ENCODE measurements at regions not wholly inside any gene's neighbourhood (a gene's known extent, or its start where the extent isn't known, plus 50 kb on each side); places are given as distances from the start of the nearest gene placed in this dataset.

GRCh38 chr10:107437921-107438320, 273.4 kb upstream of the SORCS1 start:
- no peak for DNase-seq (ENCODE audit: low read depth in 1 of 2, low spot score in 2 of 2)
- Histone ChIP-seq H3K4me1 (replicated peaks) (peaks cover 9% of the 10 kb centered on the region), H3K36me3 (no peaks in the 10 kb centered on the region), H3K27ac (no peak overlapping the region), H3K4me3 (no peak overlapping the region), H3K27me3 (replicated peaks) (no peaks in the 10 kb centered on the region), H3K9me3 (replicated peaks) (0 out of 2 replicates have a peak, but pooled peaks cover 3% of the 10 kb centered on the region)

GRCh38 chr10:107436568-107436967, 272.1 kb upstream of the SORCS1 start:
- no peaks in the 10 kb centered on the region for H3K36me3 ChIP-seq
- H3K27ac ChIP-seq = no peak overlapping the region
- no peaks in the 10 kb centered on the region for H3K27me3 ChIP-seq (replicated peaks)
- peaks cover 2% of the 10 kb centered on the region for H3K4me1 ChIP-seq (replicated peaks)
- no peak for DNase-seq (ENCODE audit: low read depth in 1 of 2, low spot score in 2 of 2)
- H3K4me3 ChIP-seq = no peak overlapping the region
- H3K9me3 ChIP-seq (replicated peaks) = 0 out of 2 replicates have a peak, but pooled peaks cover 3% of the 10 kb centered on the region

- Histone ChIP-seq H3K9me3 (replicated peaks) (0 out of 2 replicates have a peak, but pooled peaks cover 3% of the 10 kb centered on the region), H3K4me1 (replicated peaks) (no peaks in the 10 kb centered on the region), H3K4me3 (no peak overlapping the region), H3K27ac (no peak overlapping the region), H3K27me3 (replicated peaks) (no peaks in the 10 kb centered on the region), H3K36me3 (no peaks in the 10 kb centered on the region)
- DNase-seq (ENCODE audit: low read depth in 1 of 2, low spot score in 2 of 2) = no peak
Observed at GRCh38 chr10:107434854-107435253, 270.3 kb upstream of the SORCS1 start.

GRCh38 chr10:107434201-107434600, 269.7 kb upstream of the SORCS1 start:
- H3K27ac ChIP-seq = no peak overlapping the region
- 0 out of 2 replicates have a peak, but pooled peaks cover 3% of the 10 kb centered on the region for H3K9me3 ChIP-seq (replicated peaks)
- H3K4me3 ChIP-seq = no peak overlapping the region
- no peaks in the 10 kb centered on the region for H3K4me1 ChIP-seq (replicated peaks)
- DNase-seq (ENCODE audit: low read depth in 1 of 2, low spot score in 2 of 2) = no peak
- no peaks in the 10 kb centered on the region for H3K36me3 ChIP-seq
- H3K27me3 ChIP-seq (replicated peaks) = no peaks in the 10 kb centered on the region

GRCh38 chr10:107433605-107434004, 269.1 kb upstream of the SORCS1 start:
- H3K9me3 ChIP-seq (replicated peaks) = 0 out of 2 replicates have a peak, but pooled peaks cover 3% of the 10 kb centered on the region
- H3K36me3 ChIP-seq = no peaks in the 10 kb centered on the region
- DNase-seq (ENCODE audit: low read depth in 1 of 2, low spot score in 2 of 2) = no peak
- no peaks in the 10 kb centered on the region for H3K27me3 ChIP-seq (replicated peaks)
- no peaks in the 10 kb centered on the region for H3K4me1 ChIP-seq (replicated peaks)
- H3K27ac ChIP-seq = no peak overlapping the region
- H3K4me3 ChIP-seq = no peak overlapping the region

- DNase-seq (ENCODE audit: low read depth in 1 of 2, low spot score in 2 of 2) = no peak
- Histone ChIP-seq H3K27ac (no peak overlapping the region), H3K4me3 (no peak overlapping the region), H3K9me3 (replicated peaks) (0 out of 2 replicates have a peak, but pooled peaks cover 2% of the 10 kb centered on the region), H3K36me3 (no peaks in the 10 kb centered on the region), H3K4me1 (replicated peaks) (no peaks in the 10 kb centered on the region), H3K27me3 (replicated peaks) (no peaks in the 10 kb centered on the region)
Observed at GRCh38 chr10:107430446-107430845, 265.9 kb upstream of the SORCS1 start.

- no peaks in the 10 kb centered on the region for H3K27me3 ChIP-seq (replicated peaks)
- no peak overlapping the region for H3K27ac ChIP-seq
- no peaks in the 10 kb centered on the region for H3K9me3 ChIP-seq (replicated peaks)
- H3K4me3 ChIP-seq = no peak overlapping the region
- no peaks in the 10 kb centered on the region for H3K4me1 ChIP-seq (replicated peaks)
- no peaks in the 10 kb centered on the region for H3K36me3 ChIP-seq
- DNase-seq (ENCODE audit: low read depth in 1 of 2, low spot score in 2 of 2) = no peak
Observed at GRCh38 chr10:107427016-107427415, 262.5 kb upstream of the SORCS1 start.

- Histone ChIP-seq H3K27me3 (replicated peaks) (no peaks in the 10 kb centered on the region), H3K36me3 (no peaks in the 10 kb centered on the region), H3K4me3 (no peak overlapping the region), H3K27ac (no peak overlapping the region), H3K9me3 (replicated peaks) (no peaks in the 10 kb centered on the region), H3K4me1 (replicated peaks) (no peaks in the 10 kb centered on the region)
- no peak for DNase-seq (ENCODE audit: low read depth in 1 of 2, low spot score in 2 of 2)
Observed at GRCh38 chr10:107425931-107426553, 261.5 kb upstream of the SORCS1 start.

GRCh38 chr10:107424628-107425027, 260.1 kb upstream of the SORCS1 start:
- H3K36me3 ChIP-seq = no peaks in the 10 kb centered on the region
- H3K4me3 ChIP-seq = no peak overlapping the region
- no peak for DNase-seq (ENCODE audit: low read depth in 1 of 2, low spot score in 2 of 2)
- H3K9me3 ChIP-seq (replicated peaks) = no peaks in the 10 kb centered on the region; the same call in 1 of the 2 replicates
- H3K27ac ChIP-seq = no peak overlapping the region
- no peaks in the 10 kb centered on the region for H3K4me1 ChIP-seq (replicated peaks)
- H3K27me3 ChIP-seq (replicated peaks) = no peaks in the 10 kb centered on the region

GRCh38 chr10:107423903-107424302, 259.4 kb upstream of the SORCS1 start:
- no peaks in the 10 kb centered on the region for H3K27me3 ChIP-seq (replicated peaks)
- H3K27ac ChIP-seq = no peak overlapping the region
- no peak for DNase-seq (ENCODE audit: low read depth in 1 of 2, low spot score in 2 of 2)
- no peak overlapping the region for H3K4me3 ChIP-seq
- H3K4me1 ChIP-seq (replicated peaks) = no peaks in the 10 kb centered on the region
- H3K9me3 ChIP-seq (replicated peaks) = no peaks in the 10 kb centered on the region; the same call in 1 of the 2 replicates
- no peaks in the 10 kb centered on the region for H3K36me3 ChIP-seq

GRCh38 chr10:107422681-107423080, 258.2 kb upstream of the SORCS1 start:
- H3K36me3 ChIP-seq = no peaks in the 10 kb centered on the region
- H3K27me3 ChIP-seq (replicated peaks) = no peaks in the 10 kb centered on the region

GRCh38 chr10:107420196-107420595, 255.7 kb upstream of the SORCS1 start:
- Histone ChIP-seq H3K4me1 (replicated peaks) (no peaks in the 10 kb centered on the region), H3K27ac (no peak overlapping the region), H3K9me3 (replicated peaks) (no peaks in the 10 kb centered on the region; the same call in 1 of the 2 replicates), H3K36me3 (no peaks in the 10 kb centered on the region), H3K4me3 (no peak overlapping the region), H3K27me3 (replicated peaks) (no peaks in the 10 kb centered on the region)
- no peak for DNase-seq (ENCODE audit: low read depth in 1 of 2, low spot score in 2 of 2)

More at GRCh38 chr10:107422681-107423080, 258.2 kb upstream of the SORCS1 start:
- Histone ChIP-seq H3K9me3 (replicated peaks) (no peaks in the 10 kb centered on the region; the same call in 1 of the 2 replicates), H3K4me3 (no peak overlapping the region), H3K4me1 (replicated peaks) (no peaks in the 10 kb centered on the region), H3K27ac (no peak overlapping the region)
- no peak for DNase-seq (ENCODE audit: low read depth in 1 of 2, low spot score in 2 of 2)

- Histone ChIP-seq H3K36me3 (no peaks in the 10 kb centered on the region), H3K27ac (no peak overlapping the region), H3K4me3 (no peak overlapping the region), H3K4me1 (replicated peaks) (no peaks in the 10 kb centered on the region), H3K9me3 (replicated peaks) (no peaks in the 10 kb centered on the region; the same call in 1 of the 2 replicates), H3K27me3 (replicated peaks) (no peaks in the 10 kb centered on the region)
- no peak for DNase-seq (ENCODE audit: low read depth in 1 of 2, low spot score in 2 of 2)
Observed at GRCh38 chr10:107418085-107418806, 253.7 kb upstream of the SORCS1 start.

- Histone ChIP-seq H3K27ac (no peak overlapping the region), H3K9me3 (replicated peaks) (no peaks in the 10 kb centered on the region; the same call in 1 of the 2 replicates), H3K36me3 (no peaks in the 10 kb centered on the region), H3K4me1 (replicated peaks) (no peaks in the 10 kb centered on the region), H3K27me3 (replicated peaks) (no peaks in the 10 kb centered on the region), H3K4me3 (no peak overlapping the region)
- no peak for DNase-seq (ENCODE audit: low read depth in 1 of 2, low spot score in 2 of 2)
Observed at GRCh38 chr10:107417446-107417845, 252.9 kb upstream of the SORCS1 start.

Measured in SJSA1 (cell line).